ENCODE measurements at regions not wholly inside any gene's neighbourhood (a gene's known extent, or its start where the extent isn't known, plus 50 kb on each side); places are given as distances from the start of the nearest gene placed in this dataset.

DNA sequence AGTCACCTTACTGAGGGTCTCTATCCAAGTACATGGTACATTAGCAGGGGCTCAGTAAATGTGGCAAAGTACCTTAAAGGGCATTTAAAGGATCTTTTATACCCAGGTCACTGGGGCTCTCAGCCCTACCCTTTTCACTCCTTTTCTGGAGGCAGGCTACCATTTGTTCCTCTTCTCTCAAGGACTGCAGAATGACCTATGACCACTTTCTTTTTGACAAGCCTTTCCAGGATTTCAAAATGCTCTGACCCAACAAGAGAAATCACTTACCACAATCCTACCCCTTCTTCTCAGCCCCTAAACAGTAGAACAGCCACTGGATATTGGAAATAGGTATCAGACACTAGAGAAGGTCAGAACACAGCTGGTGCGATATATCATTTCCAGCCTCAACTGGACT is 221.8 kb upstream of the TPRG1 start:
- no peaks in the 10 kb centered on the region for H3K36me3 ChIP-seq (replicated peaks in 1 of 2; ENCODE audit: control insufficient read depth in 1 of 2, insufficient read depth in 2 of 2, low read length in 2 of 2)
- DNase-seq = peak; percentile 62 to 90 (median 88)
- no peak for TF ChIP-seq CTCF (IDR thresholded peaks at IDR 0.05)
- peaks cover 4 to 7% of the 10 kb centered on the region in 2 donors for H3K36me3 Mint-ChIP-seq
- peak overlapping the region; percentile 26 for H3K4me2 ChIP-seq (replicated peaks; ENCODE audit: extremely low read depth, low read length, poor library complexity, severe bottlenecking)
- peak overlapping the region in 1 of 2 donors; percentile 57 for H3K4me3 Mint-ChIP-seq
- intact Hi-C loops (cut with micrococcal nuclease) = loop anchor here (5.0 to 10.0 kb wide), 9 partner anchors 38 to 653 kb away; no protein-coding TSS in a partner anchor
- H3K79me2 ChIP-seq (ENCODE audit: insufficient read depth, low read length) = peaks cover 30% of the 10 kb centered on the region
- peaks cover 83 to 93% of the 10 kb centered on the region in 2 donors for H3K4me1 ChIP-seq (ENCODE audit: control insufficient read depth in 1 of 2, insufficient read depth in 2 of 2, low read length in 2 of 2)
- H3K27me3 ChIP-seq (ENCODE audit: control insufficient read depth in 2 of 2, insufficient read depth in 2 of 2, low read length in 2 of 2) = no peaks in the 10 kb centered on the region
- H3K27ac ChIP-seq (ENCODE audit: low read depth in 1 of 2, low read length in 2 of 2) = peak overlapping the region; percentile 92 to 97
- H3K27ac Mint-ChIP-seq = peak overlapping the region; percentile 98 to 100 (median 99)
- H3K9me3 ChIP-seq (replicated peaks in 1 of 2; ENCODE audit: control insufficient read depth in 1 of 2, insufficient read depth in 1 of 2, low read length in 2 of 2) = no peaks in the 10 kb centered on the region
- H2AFZ ChIP-seq (ENCODE audit: insufficient read depth, low read depth, low read length, poor library complexity, severe bottlenecking) = no peak overlapping the region
- no peaks in the 10 kb centered on the region for H4K20me1 ChIP-seq (ENCODE audit: insufficient read depth, low read length)
- peaks cover 87% of the 10 kb centered on the region for H3K4me1 Mint-ChIP-seq
- peaks cover 0 to 2% (median 0%) of the 10 kb centered on the region in 3 donors for H3K27me3 Mint-ChIP-seq (ENCODE audit: low read depth in 3 of 3)
- H3K9me3 Mint-ChIP-seq = no peaks in the 10 kb centered on the region
- peak overlapping the region; percentile 85 for H3K9ac ChIP-seq (ENCODE audit: insufficient read depth, low read length, poor library complexity, severe bottlenecking)
- peak overlapping the region in 1 of 3 experiments; percentile 10 for H3K4me3 ChIP-seq (replicated peaks in 1 of 3; ENCODE audit: low read depth in 2 of 3, low read length in 3 of 3)
- 100% methylated on average over 1 of the region's 1 CpG for WGBS (ENCODE audit: insufficient coverage)

GRCh38 chr3:188950832-188951489 is 220.8 kb upstream of the TPRG1 start:
- H3K79me2 ChIP-seq (ENCODE audit: insufficient read depth, low read length) = peaks cover 21% of the 10 kb centered on the region
- H3K27me3 ChIP-seq (ENCODE audit: control insufficient read depth in 2 of 2, insufficient read depth in 2 of 2, low read length in 2 of 2) = no peaks in the 10 kb centered on the region
- no peak overlapping the region for H2AFZ ChIP-seq (ENCODE audit: insufficient read depth, low read depth, low read length, poor library complexity, severe bottlenecking)
- H3K9me3 Mint-ChIP-seq = no peaks in the 10 kb centered on the region
- H3K4me1 Mint-ChIP-seq = peaks cover 78% of the 10 kb centered on the region
- peak; percentile 93 to 99 (median 98) for DNase-seq
- no peak overlapping the region for H3K4me2 ChIP-seq (replicated peaks; ENCODE audit: extremely low read depth, low read length, poor library complexity, severe bottlenecking)
- H3K9me3 ChIP-seq (replicated peaks in 1 of 2; ENCODE audit: control insufficient read depth in 1 of 2, insufficient read depth in 1 of 2, low read length in 2 of 2) = no peaks in the 10 kb centered on the region
- intact Hi-C loops (cut with micrococcal nuclease) = loop anchor here (5.0 to 10.0 kb wide), 4 partner anchors 246 to 654 kb away; no protein-coding TSS in a partner anchor
- H3K27ac ChIP-seq (ENCODE audit: low read depth in 1 of 2, low read length in 2 of 2) = peak overlapping the region; percentile 92 to 97
- H3K4me3 ChIP-seq (replicated peaks in 1 of 3; ENCODE audit: low read depth in 2 of 3, low read length in 3 of 3) = no peak overlapping the region
- H3K27ac Mint-ChIP-seq = peak overlapping the region; percentile 98 to 100 (median 99)
- H3K9ac ChIP-seq (ENCODE audit: insufficient read depth, low read length, poor library complexity, severe bottlenecking) = peak overlapping the region; percentile 85
- peaks cover 4 to 7% of the 10 kb centered on the region in 2 donors for H3K36me3 Mint-ChIP-seq
- H3K4me3 Mint-ChIP-seq = peak overlapping the region; percentile 13 to 45
- H3K4me1 ChIP-seq (ENCODE audit: control insufficient read depth in 1 of 2, insufficient read depth in 2 of 2, low read length in 2 of 2) = peaks cover 73 to 84% of the 10 kb centered on the region in 2 donors
- H3K27me3 Mint-ChIP-seq (ENCODE audit: low read depth in 3 of 3) = peaks cover 0 to 2% (median 0%) of the 10 kb centered on the region in 3 donors
- no peaks in the 10 kb centered on the region for H3K36me3 ChIP-seq (replicated peaks in 1 of 2; ENCODE audit: control insufficient read depth in 1 of 2, insufficient read depth in 2 of 2, low read length in 2 of 2)
- H4K20me1 ChIP-seq (ENCODE audit: insufficient read depth, low read length) = no peaks in the 10 kb centered on the region
- WGBS (ENCODE audit: insufficient coverage) = 69% methylated on average over 11 of the region's 13 CpGs
- TF ChIP-seq CTCF (IDR thresholded peaks at IDR 0.05) = no peak

All from CD14-positive monocyte (primary cell).